ENCODE measurements at regions not wholly inside any gene's neighbourhood (a gene's known extent, or its start where the extent isn't known, plus 50 kb on each side); places are given as distances from the start of the nearest gene placed in this dataset.

GRCh38 chr14:25116607-25117006 lies 66.7 kb upstream of the STXBP6 start:
- Mint-ChIP-seq H3K27ac (no peak overlapping the region), H3K4me3 (no peak overlapping the region), H3K27me3 (peaks cover 3% of the 10 kb centered on the region), H3K4me1 (ENCODE audit: low read depth) (no peaks in the 10 kb centered on the region), H3K9me3 (no peaks in the 10 kb centered on the region), H3K36me3 (ENCODE audit: low read depth) (no peaks in the 10 kb centered on the region)
- CTCF ChIA-PET: no interaction called here
- peaks cover 0 to 3% of the 10 kb centered on the region in 2 experiments for H3K9me3 ChIP-seq (ENCODE audit: control insufficient read depth in 1 of 2, insufficient read depth in 1 of 2, low read length in 2 of 2)
- TF ChIP-seq CTCF (IDR thresholded peaks at IDR 0.05): no peak
- H3K4me1 ChIP-seq (ENCODE audit: insufficient read depth, low read length): no peaks in the 10 kb centered on the region
- intact Hi-C loops (cut with DNase I, micrococcal nuclease): no loop called here
- ATAC-seq (ENCODE audit: poor library complexity) (no peak), DNase-seq (no peak)
- H3K4me3 ChIP-seq (ENCODE audit: low read length): no peak overlapping the region
- H3K36me3 ChIP-seq (ENCODE audit: insufficient read depth, low read length): no peaks in the 10 kb centered on the region
- peaks cover 0 to 10% of the 10 kb centered on the region in 2 experiments for H3K27me3 ChIP-seq (ENCODE audit: control insufficient read depth in 1 of 2, insufficient read depth in 2 of 2, low read length in 2 of 2)
- H3K27ac ChIP-seq (ENCODE audit: low read depth in 1 of 2, low read length in 2 of 2): no peak overlapping the region
- POLR2A ChIA-PET: no interaction called here

DNA sequence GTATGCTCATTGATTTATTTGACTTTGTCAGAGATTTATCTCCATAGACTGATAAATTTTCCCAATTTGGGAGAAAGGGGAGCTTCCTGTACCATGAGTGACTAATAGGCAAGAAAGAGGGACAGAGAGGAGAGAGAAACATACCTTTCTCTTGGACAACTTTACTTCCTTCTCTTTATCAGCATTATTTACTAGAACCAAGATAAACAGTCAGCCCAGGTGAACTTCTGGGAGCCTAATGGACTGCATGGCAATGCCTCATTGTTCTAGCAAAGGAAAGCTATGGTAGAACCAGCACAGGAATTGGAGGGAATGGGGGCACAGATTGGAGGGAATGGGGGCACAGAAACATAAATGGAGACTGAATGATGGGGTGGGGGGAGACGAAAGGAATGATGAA lies 63.4 kb upstream of the STXBP6 start:
- no peak for ATAC-seq (ENCODE audit: poor library complexity)
- H3K4me1 ChIP-seq (ENCODE audit: insufficient read depth, low read length): no peaks in the 10 kb centered on the region
- DNase-seq: no peak
- H3K27me3 ChIP-seq (ENCODE audit: control insufficient read depth in 1 of 2, insufficient read depth in 2 of 2, low read length in 2 of 2): peaks cover 0 to 10% of the 10 kb centered on the region in 2 experiments
- intact Hi-C loops (cut with DNase I, micrococcal nuclease): no loop called here
- H3K27ac ChIP-seq (ENCODE audit: low read depth in 1 of 2, low read length in 2 of 2): no peak overlapping the region
- CTCF ChIA-PET: no interaction called here
- no peak overlapping the region for H3K4me3 Mint-ChIP-seq
- no peak overlapping the region for H3K4me3 ChIP-seq (ENCODE audit: low read length)
- no peaks in the 10 kb centered on the region for H3K36me3 ChIP-seq (ENCODE audit: insufficient read depth, low read length)
- no peak for TF ChIP-seq CTCF (IDR thresholded peaks at IDR 0.05)
- no peaks in the 10 kb centered on the region for H3K4me1 Mint-ChIP-seq (ENCODE audit: low read depth)
- H3K27ac Mint-ChIP-seq: no peak overlapping the region
- POLR2A ChIA-PET: no interaction called here
- H3K9me3 Mint-ChIP-seq: peaks cover 2% of the 10 kb centered on the region
- peaks cover 8% of the 10 kb centered on the region for H3K27me3 Mint-ChIP-seq
- no peaks in the 10 kb centered on the region for H3K36me3 Mint-ChIP-seq (ENCODE audit: low read depth)
- peaks cover 0 to 3% of the 10 kb centered on the region in 2 experiments for H3K9me3 ChIP-seq (ENCODE audit: control insufficient read depth in 1 of 2, insufficient read depth in 1 of 2, low read length in 2 of 2)

- Histone ChIP-seq H3K27ac (ENCODE audit: low read depth in 1 of 2, low read length in 2 of 2) (no peak overlapping the region), H3K4me1 (ENCODE audit: insufficient read depth, low read length) (no peaks in the 10 kb centered on the region), H3K27me3 (ENCODE audit: control insufficient read depth in 1 of 2, insufficient read depth in 2 of 2, low read length in 2 of 2) (peaks cover 0 to 10% of the 10 kb centered on the region in 2 experiments), H3K36me3 (ENCODE audit: insufficient read depth, low read length) (no peaks in the 10 kb centered on the region), H3K9me3 (ENCODE audit: control insufficient read depth in 1 of 2, insufficient read depth in 1 of 2, low read length in 2 of 2) (peaks cover 0 to 3% of the 10 kb centered on the region in 2 experiments), H3K4me3 (ENCODE audit: low read length) (no peak overlapping the region)
- no peak for ATAC-seq (ENCODE audit: poor library complexity)
- H3K27me3 Mint-ChIP-seq: peaks cover 18% of the 10 kb centered on the region
- peaks cover 2% of the 10 kb centered on the region for H3K9me3 Mint-ChIP-seq
- TF ChIP-seq CTCF (IDR thresholded peaks at IDR 0.05): no peak
- DNase-seq: no peak
- ChIA-PET POLR2A (no interaction called here), CTCF (no interaction called here)
- no peaks in the 10 kb centered on the region for H3K4me1 Mint-ChIP-seq (ENCODE audit: low read depth)
- H3K27ac Mint-ChIP-seq: no peak overlapping the region
- H3K4me3 Mint-ChIP-seq: no peak overlapping the region
- no peaks in the 10 kb centered on the region for H3K36me3 Mint-ChIP-seq (ENCODE audit: low read depth)
- intact Hi-C loops (cut with DNase I, micrococcal nuclease): no loop called here
Observed at GRCh38 chr14:25111061-25111601, 61.2 kb upstream of the STXBP6 start.

Data from CD4-positive, alpha-beta T cell (primary cell).